ENCODE measurements at regions not wholly inside any gene's neighbourhood (a gene's known extent, or its start where the extent isn't known, plus 50 kb on each side); places are given as distances from the start of the nearest gene placed in this dataset.

GRCh38 chr16:16805809-16806208 is 426.9 kb downstream of the NPIPA7 start:
- Histone ChIP-seq H3K36me3 (ENCODE audit: insufficient read depth, low read length) (no peaks in the 10 kb centered on the region), H3K27me3 (ENCODE audit: insufficient read depth, low read length) (no peaks in the 10 kb centered on the region), H3K27ac (ENCODE audit: low read depth, low read length) (no peak overlapping the region), H3K4me1 (ENCODE audit: insufficient read depth, low read length) (no peaks in the 10 kb centered on the region), H3K9me3 (ENCODE audit: insufficient read depth, low read depth, low read length) (no peaks in the 10 kb centered on the region), H3K9ac (ENCODE audit: low read depth, low read length) (no peak overlapping the region), H3K4me3 (ENCODE audit: low read length) (no peak overlapping the region)
- 98% methylated on average over 4 of the region's 4 CpGs for WGBS

GRCh38 chr16:16815641-16816040 is 436.7 kb downstream of the NPIPA7 start:
- no peaks in the 10 kb centered on the region for H3K4me1 ChIP-seq (ENCODE audit: insufficient read depth, low read length)
- H3K36me3 ChIP-seq (ENCODE audit: insufficient read depth, low read length), result no peaks in the 10 kb centered on the region
- no peak overlapping the region for H3K4me3 ChIP-seq (ENCODE audit: low read length)
- no peaks in the 10 kb centered on the region for H3K27me3 ChIP-seq (ENCODE audit: insufficient read depth, low read length)
- no peak overlapping the region for H3K27ac ChIP-seq (ENCODE audit: low read depth, low read length)
- WGBS, result 95% methylated on average over 2 of the region's 2 CpGs
- H3K9ac ChIP-seq (ENCODE audit: low read depth, low read length), result no peak overlapping the region
- peaks cover 4% of the 10 kb centered on the region; the same call in 1 of the 2 replicates for H3K9me3 ChIP-seq (ENCODE audit: insufficient read depth, low read depth, low read length)

GRCh38 chr16:16817196-16817595 is 438.3 kb downstream of the NPIPA7 start:
- no peak overlapping the region for H3K4me3 ChIP-seq (ENCODE audit: low read length)
- H3K4me1 ChIP-seq (ENCODE audit: insufficient read depth, low read length), result no peaks in the 10 kb centered on the region
- H3K27me3 ChIP-seq (ENCODE audit: insufficient read depth, low read length), result no peaks in the 10 kb centered on the region
- 96% methylated on average over 2 of the region's 2 CpGs for whole genome bisulfite sequencing
- H3K9me3 ChIP-seq (ENCODE audit: insufficient read depth, low read depth, low read length), result peaks cover 18% of the 10 kb centered on the region; the same call in 1 of the 2 replicates
- no peak overlapping the region for H3K9ac ChIP-seq (ENCODE audit: low read depth, low read length)
- H3K36me3 ChIP-seq (ENCODE audit: insufficient read depth, low read length), result no peaks in the 10 kb centered on the region
- no peak overlapping the region for H3K27ac ChIP-seq (ENCODE audit: low read depth, low read length)

GRCh38 chr16:16821261-16821660 is 442.3 kb downstream of the NPIPA7 start:
- H3K4me3 ChIP-seq (ENCODE audit: low read length), result no peak overlapping the region
- no peaks in the 10 kb centered on the region for H3K36me3 ChIP-seq (ENCODE audit: insufficient read depth, low read length)
- H3K9me3 ChIP-seq (ENCODE audit: insufficient read depth, low read depth, low read length), result peaks cover 18% of the 10 kb centered on the region; the same call in 1 of the 2 replicates
- no peak overlapping the region for H3K9ac ChIP-seq (ENCODE audit: low read depth, low read length)
- no peaks in the 10 kb centered on the region for H3K27me3 ChIP-seq (ENCODE audit: insufficient read depth, low read length)
- H3K4me1 ChIP-seq (ENCODE audit: insufficient read depth, low read length), result no peaks in the 10 kb centered on the region
- no peak overlapping the region for H3K27ac ChIP-seq (ENCODE audit: low read depth, low read length)

GRCh38 chr16:16828913-16829398 is 450.0 kb downstream of the NPIPA7 start:
- Histone ChIP-seq H3K4me3 (ENCODE audit: low read length) (no peak overlapping the region), H3K27ac (ENCODE audit: low read depth, low read length) (no peak overlapping the region)
- 45% methylated on average over 6 of the region's 6 CpGs for WGBS

GRCh38 chr16:16830401-16830800 is 451.5 kb downstream of the NPIPA7 start:
- Histone ChIP-seq H3K9ac (ENCODE audit: low read depth, low read length) (no peak overlapping the region), H3K4me3 (ENCODE audit: low read length) (no peak overlapping the region), H3K27me3 (ENCODE audit: insufficient read depth, low read length) (no peaks in the 10 kb centered on the region), H3K9me3 (ENCODE audit: insufficient read depth, low read depth, low read length) (no peaks in the 10 kb centered on the region), H3K4me1 (ENCODE audit: insufficient read depth, low read length) (peaks cover 13% of the 10 kb centered on the region), H3K27ac (ENCODE audit: low read depth, low read length) (no peak overlapping the region), H3K36me3 (ENCODE audit: insufficient read depth, low read length) (no peaks in the 10 kb centered on the region)
- 79% methylated on average over 1 of the region's 1 CpG for WGBS

More at GRCh38 chr16:16828913-16829398, 450.0 kb downstream of the NPIPA7 start:
- H3K27me3 ChIP-seq (ENCODE audit: insufficient read depth, low read length), result no peaks in the 10 kb centered on the region
- H3K9me3 ChIP-seq (ENCODE audit: insufficient read depth, low read depth, low read length), result no peaks in the 10 kb centered on the region
- no peak overlapping the region for H3K9ac ChIP-seq (ENCODE audit: low read depth, low read length)
- H3K4me1 ChIP-seq (ENCODE audit: insufficient read depth, low read length), result peaks cover 13% of the 10 kb centered on the region
- H3K36me3 ChIP-seq (ENCODE audit: insufficient read depth, low read length), result no peaks in the 10 kb centered on the region

- Histone ChIP-seq H3K4me3 (ENCODE audit: low read length) (no peak overlapping the region), H3K9ac (ENCODE audit: low read depth, low read length) (no peak overlapping the region), H3K4me1 (ENCODE audit: insufficient read depth, low read length) (peaks cover 13% of the 10 kb centered on the region), H3K36me3 (ENCODE audit: insufficient read depth, low read length) (no peaks in the 10 kb centered on the region), H3K27ac (ENCODE audit: low read depth, low read length) (no peak overlapping the region), H3K27me3 (ENCODE audit: insufficient read depth, low read length) (no peaks in the 10 kb centered on the region), H3K9me3 (ENCODE audit: insufficient read depth, low read depth, low read length) (no peaks in the 10 kb centered on the region)
- 79% methylated on average over 2 of the region's 2 CpGs for WGBS
Measured at GRCh38 chr16:16830973-16831372, 452.0 kb downstream of the NPIPA7 start.

GRCh38 chr16:16833165-16833564 is 454.2 kb downstream of the NPIPA7 start:
- Histone ChIP-seq H3K27me3 (ENCODE audit: insufficient read depth, low read length) (no peaks in the 10 kb centered on the region), H3K4me1 (ENCODE audit: insufficient read depth, low read length) (peaks cover 13% of the 10 kb centered on the region), H3K36me3 (ENCODE audit: insufficient read depth, low read length) (no peaks in the 10 kb centered on the region), H3K4me3 (ENCODE audit: low read length) (no peak overlapping the region), H3K9me3 (ENCODE audit: insufficient read depth, low read depth, low read length) (no peaks in the 10 kb centered on the region), H3K27ac (ENCODE audit: low read depth, low read length) (no peak overlapping the region), H3K9ac (ENCODE audit: low read depth, low read length) (no peak overlapping the region)
- 90% methylated on average over 3 of the region's 3 CpGs for WGBS

GRCh38 chr16:16850274-16850673 is 471.3 kb downstream of the NPIPA7 start:
- no peaks in the 10 kb centered on the region for H3K9me3 ChIP-seq (ENCODE audit: insufficient read depth, low read depth, low read length)
- no peak overlapping the region for H3K27ac ChIP-seq (ENCODE audit: low read depth, low read length)
- no peak overlapping the region for H3K4me3 ChIP-seq (ENCODE audit: low read length)
- H3K9ac ChIP-seq (ENCODE audit: low read depth, low read length), result no peak overlapping the region
- H3K4me1 ChIP-seq (ENCODE audit: insufficient read depth, low read length), result no peaks in the 10 kb centered on the region
- 75% methylated on average over 5 of the region's 5 CpGs for WGBS
- H3K27me3 ChIP-seq (ENCODE audit: insufficient read depth, low read length), result no peaks in the 10 kb centered on the region
- H3K36me3 ChIP-seq (ENCODE audit: insufficient read depth, low read length), result no peaks in the 10 kb centered on the region

- Histone ChIP-seq H3K27ac (ENCODE audit: low read depth, low read length) (no peak overlapping the region), H3K36me3 (ENCODE audit: insufficient read depth, low read length) (no peaks in the 10 kb centered on the region), H3K9ac (ENCODE audit: low read depth, low read length) (no peak overlapping the region), H3K4me3 (ENCODE audit: low read length) (no peak overlapping the region), H3K27me3 (ENCODE audit: insufficient read depth, low read length) (no peaks in the 10 kb centered on the region), H3K9me3 (ENCODE audit: insufficient read depth, low read depth, low read length) (no peaks in the 10 kb centered on the region), H3K4me1 (ENCODE audit: insufficient read depth, low read length) (peaks cover 14% of the 10 kb centered on the region)
- WGBS, result no CpG with 5 or more reads among the region's 1 CpG
Measured at GRCh38 chr16:16857012-16857411, 478.1 kb downstream of the NPIPA7 start.

- WGBS, result 51% methylated on average over 5 of the region's 5 CpGs
- Histone ChIP-seq H3K9me3 (ENCODE audit: insufficient read depth, low read depth, low read length) (no peaks in the 10 kb centered on the region), H3K36me3 (ENCODE audit: insufficient read depth, low read length) (no peaks in the 10 kb centered on the region), H3K27me3 (ENCODE audit: insufficient read depth, low read length) (no peaks in the 10 kb centered on the region), H3K4me3 (ENCODE audit: low read length) (no peak overlapping the region), H3K4me1 (ENCODE audit: insufficient read depth, low read length) (peaks cover 14% of the 10 kb centered on the region), H3K27ac (ENCODE audit: low read depth, low read length) (no peak overlapping the region), H3K9ac (ENCODE audit: low read depth, low read length) (no peak overlapping the region)
Measured at GRCh38 chr16:16857603-16858283, 478.8 kb downstream of the NPIPA7 start.

- Histone ChIP-seq H3K9me3 (ENCODE audit: insufficient read depth, low read depth, low read length) (no peaks in the 10 kb centered on the region), H3K4me1 (ENCODE audit: insufficient read depth, low read length) (peaks cover 14% of the 10 kb centered on the region), H3K4me3 (ENCODE audit: low read length) (no peak overlapping the region), H3K36me3 (ENCODE audit: insufficient read depth, low read length) (no peaks in the 10 kb centered on the region), H3K27ac (ENCODE audit: low read depth, low read length) (no peak overlapping the region), H3K9ac (ENCODE audit: low read depth, low read length) (no peak overlapping the region), H3K27me3 (ENCODE audit: insufficient read depth, low read length) (no peaks in the 10 kb centered on the region)
- 29% methylated on average over 6 of the region's 7 CpGs for WGBS
Measured at GRCh38 chr16:16861546-16861945, 482.6 kb downstream of the NPIPA7 start.

Data from HUES64 (cell line).